Activated T-cell treated with anti-CD3 and anti-CD28 coated beads for 48 hours (primary cell): ENCODE measurements at regions not wholly inside any gene's neighbourhood (a gene's known extent, or its start where the extent isn't known, plus 50 kb on each side); places are given as distances from the start of the nearest gene placed in this dataset.

ENCODE experiments used
- DNase-seq: peaks from one replicate; pipeline ENCODE4 v3.0.0-alpha.2; 2020; ENCODE audit warnings: low read depth

DNA sequence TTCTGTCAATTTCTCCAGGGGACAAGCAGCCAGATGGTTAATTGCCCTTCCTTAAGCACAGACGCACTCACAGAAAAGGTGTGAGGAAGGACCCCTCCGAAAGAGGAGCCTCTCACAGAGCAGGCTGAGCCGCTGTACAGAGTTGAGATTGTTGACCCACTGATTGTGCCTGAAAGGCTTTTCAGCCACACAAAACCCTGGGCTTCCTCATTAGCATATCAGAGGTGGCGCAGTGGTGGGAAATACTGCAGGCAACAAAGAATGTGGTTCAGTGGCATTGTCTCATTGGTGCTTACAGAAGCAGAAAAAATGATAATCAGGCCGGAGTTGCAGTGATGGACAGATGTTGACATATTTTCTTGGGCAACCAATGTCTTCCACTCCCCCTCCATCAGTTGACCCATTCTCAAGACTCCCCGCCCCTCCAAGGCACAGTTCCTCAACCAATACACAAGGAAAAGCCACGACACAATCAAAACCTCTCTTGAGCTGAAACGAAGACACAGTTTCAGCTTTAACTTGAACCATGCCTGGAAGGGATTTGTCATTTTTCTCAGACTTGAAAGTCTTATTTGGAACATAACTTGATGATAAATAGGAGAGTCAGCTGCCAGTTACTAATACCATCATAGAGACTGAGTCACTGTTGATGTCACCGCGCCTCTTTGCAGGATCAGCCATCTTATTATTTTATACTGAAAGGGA lies 53.1 kb downstream of the ATXN3L start:
- DNase-seq = peak; percentile 4

DNA sequence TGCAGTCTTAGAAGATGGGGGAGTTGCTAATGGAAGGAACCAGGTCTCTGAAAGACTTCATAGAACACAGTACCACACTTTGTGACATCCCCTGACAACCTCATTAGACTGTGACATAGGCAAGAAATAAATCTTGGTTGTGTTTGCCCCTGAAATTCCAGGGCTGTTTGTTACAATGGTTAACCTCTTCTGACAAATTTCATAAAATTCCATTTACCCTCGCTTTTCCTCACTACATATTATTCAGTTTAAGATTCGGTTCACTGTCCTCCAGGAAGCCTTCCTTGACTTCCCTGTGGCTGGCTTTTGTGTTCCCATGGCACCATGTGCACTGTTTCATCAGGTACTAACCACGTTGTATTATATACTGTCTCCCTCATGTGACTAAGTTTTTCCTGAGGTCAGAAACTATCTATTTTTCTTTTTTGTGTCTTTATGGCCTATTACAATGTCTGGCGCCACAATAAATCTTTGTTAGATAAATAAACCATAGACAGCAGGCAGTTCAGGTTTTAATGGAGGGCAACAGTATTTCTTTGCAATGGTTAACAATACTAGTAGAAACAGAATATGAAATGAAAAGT lies 54.2 kb downstream of the ATXN3L start:
- no peak for DNase-seq

DNA sequence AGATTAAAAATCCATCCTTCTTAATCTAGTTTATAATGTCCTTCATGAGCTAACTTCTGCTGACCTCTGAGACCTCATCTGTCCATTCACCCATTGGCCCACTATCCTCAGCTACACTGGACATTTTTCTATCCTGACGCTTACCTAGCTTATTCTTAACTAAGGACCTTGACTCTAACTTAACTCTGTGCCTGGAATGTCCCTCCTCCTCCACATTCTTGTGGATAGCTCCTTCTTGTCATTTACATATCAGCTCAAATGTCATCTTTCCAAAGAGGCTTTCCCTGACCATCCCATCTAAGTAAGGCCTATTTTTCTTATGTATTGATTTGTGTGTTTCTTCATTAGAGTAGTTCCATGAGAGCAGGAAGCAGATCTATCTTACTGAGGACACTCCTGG lies 54.7 kb downstream of the ATXN3L start:
- DNase-seq = no peak

DNA sequence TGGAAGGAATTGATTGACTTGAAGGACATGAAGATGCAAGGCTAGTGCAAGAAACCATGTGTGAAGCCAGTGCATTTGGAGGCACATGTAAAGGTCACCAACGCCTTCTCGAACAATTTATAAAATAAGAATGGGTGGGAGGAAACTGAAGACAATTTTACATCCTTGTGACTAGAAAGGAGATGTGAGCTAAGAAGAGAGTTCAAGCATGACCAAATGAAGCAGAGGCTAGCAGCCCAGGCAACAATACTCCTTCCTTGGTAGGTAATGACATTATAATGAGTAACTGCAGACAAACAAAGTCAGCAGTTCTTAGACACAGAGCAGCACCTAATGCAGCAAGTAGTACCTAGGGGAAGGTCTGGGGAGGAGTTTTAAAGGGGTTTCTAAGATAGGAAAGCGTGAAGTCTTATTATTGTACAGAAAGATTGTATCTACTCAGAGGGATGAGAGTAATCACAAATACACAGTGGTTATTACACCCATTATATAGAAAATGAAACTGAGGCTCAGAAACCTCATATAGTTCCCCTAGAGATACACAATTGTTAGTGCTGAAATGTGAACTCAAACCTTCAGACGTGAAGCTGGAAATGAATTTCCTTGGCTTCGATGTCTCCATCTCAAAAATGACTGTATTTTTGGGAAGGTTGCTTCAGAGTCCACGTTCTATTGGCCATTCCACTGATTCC lies 56.1 kb downstream of the ATXN3L start:
- DNase-seq = no peak

DNA sequence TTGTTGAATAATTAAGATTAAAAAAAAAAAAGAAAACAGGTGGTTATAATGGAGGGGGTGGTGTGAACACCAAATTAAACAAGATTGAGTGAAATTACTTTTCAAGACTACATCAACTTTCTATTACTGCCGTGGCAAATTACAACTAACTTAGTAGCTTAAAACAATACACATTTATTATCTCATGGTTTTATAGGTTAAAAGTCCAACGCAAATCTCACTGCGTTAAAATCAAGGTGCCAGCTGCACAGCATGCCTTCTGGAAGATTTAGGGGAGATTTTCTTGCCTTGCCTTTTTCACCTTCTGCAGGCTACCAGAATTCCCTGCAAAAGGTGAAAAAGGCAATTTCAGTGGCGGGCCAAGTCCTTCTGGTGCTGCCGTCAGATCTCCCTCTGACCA lies 58.5 kb downstream of the ATXN3L start:
- DNase-seq = no peak

DNA sequence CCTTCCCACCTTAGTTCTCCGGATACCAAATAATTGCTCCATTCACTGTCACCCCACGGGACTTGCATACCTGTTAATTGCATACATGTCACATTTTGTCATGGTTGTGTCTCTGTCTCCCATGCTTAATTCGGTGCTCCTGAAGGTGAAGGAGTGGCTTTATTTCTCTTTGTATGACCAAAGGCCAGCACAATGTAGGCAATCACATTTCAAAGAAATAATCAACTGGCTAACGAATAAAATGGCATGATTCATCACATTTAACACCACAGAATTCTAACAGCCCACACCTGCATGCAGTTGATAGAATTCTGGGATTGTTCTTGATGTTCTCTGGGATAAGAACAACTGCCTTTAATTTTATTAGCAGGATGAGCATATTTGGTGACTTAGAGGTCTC lies 59.3 kb downstream of the ATXN3L start:
- DNase-seq = no peak

DNA sequence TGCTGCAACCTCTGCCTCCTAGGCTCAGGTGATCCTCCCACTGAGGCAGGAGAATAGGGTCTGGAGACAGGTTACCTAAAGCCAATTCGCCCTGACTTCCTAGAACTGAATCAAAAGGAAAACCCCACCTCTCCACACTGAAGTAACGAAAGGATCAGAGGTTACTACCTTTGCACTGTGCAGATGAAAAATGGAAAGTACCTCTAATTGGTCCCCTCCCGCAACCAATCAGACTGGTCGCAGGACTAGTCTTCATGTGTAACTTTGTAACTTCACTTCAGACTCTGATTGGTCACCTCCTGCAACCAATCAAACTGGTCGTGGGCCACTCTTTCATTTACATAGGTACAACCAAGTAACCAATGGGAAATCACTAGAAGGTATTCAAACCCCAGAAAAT lies 61.1 kb downstream of the ATXN3L start:
- DNase-seq = no peak

DNA sequence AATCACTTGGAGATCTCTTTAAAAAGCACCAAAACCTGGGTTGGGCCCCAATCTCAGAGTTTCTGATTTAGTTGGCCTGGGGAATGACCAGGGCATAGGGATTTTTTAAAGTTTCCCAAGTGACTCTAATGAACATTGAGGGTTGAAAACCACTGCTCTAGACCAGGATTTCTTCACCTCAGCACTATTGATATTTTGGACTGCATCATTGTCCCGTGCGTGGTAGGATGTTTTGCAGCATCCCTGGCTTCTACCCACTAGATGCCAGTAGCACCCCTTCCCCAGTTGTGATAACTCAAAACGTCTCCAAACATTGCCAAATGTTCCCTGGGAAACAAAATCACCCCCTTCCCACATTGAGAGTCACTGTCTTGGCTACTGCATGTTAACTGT lies 61.8 kb downstream of the ATXN3L start:
- no peak for DNase-seq

DNA sequence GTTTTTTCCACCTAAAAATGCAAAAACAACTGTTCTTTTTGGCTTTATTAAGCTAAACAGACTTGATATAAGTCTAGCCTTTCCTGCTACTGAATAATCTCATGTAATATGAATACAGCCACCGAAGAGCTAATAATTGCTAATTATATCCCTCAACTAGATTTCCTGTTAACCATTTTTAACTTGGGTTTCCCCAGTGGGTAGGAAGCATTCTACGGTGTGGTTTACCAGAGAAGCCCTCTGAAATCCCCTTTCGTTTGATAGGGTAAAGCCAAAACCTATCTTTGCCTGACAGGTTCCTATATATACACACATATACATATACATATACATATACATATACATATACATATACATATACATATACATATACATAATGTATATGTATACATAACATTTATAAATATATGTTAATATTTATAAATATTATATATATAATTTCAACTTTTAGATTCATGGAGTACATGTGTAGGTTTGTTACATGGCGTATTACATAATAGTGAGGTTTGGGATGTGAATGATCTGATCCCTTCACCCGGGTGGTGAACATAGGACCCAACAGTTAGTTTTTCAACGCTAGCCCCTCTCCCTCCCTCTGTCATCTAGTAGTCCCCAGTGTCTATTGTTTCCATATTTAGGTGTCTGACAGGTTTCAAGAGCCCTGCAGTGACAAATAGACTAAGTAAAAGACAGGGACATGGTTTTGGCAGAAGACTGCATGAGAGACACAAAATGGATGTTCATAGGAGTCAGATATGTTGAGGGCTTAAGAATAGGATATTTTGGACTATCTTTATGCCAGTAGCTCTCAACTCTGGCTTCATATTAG lies 62.4 kb downstream of the ATXN3L start:
- no peak for DNase-seq

DNA sequence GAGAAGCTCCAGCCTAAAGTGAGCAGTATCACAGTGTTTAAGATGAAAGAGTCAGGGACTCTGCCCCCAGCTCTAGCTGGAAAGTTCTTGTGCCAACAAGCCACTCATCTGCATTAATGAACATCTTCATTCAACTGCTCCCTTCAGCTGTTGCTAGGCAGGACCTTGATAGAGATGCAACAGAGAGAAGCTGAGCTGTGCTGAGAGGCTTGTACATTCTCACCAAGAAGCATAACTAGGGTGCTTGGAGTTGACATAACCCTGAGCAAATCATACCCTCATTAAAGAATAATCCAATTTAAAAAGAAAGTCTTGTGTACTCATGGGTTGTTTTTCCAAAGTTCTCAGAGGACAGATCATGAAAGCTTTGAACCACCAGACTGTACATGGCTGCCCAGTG lies 63.2 kb downstream of the ATXN3L start:
- DNase-seq = no peak

DNA sequence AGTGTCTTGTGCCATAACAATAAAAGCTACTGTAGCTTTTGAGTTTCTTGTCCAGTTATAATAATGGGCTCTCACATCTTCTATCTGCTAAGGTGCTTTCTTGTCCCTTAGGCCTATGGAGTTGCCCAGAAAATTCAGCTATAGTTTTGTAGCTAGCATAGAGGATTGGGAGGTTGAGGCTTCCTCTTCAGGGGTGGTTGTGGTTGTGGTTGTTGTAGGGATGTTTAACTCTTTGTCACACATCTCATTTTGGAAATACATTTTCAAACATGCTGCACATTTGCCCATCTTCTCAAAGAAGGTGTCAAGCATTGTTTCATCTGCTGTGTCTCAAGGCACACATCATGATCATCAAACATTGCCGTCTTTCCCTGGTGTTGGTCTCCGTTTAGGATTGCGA lies 65.0 kb downstream of the ATXN3L start:
- DNase-seq = no peak

DNA sequence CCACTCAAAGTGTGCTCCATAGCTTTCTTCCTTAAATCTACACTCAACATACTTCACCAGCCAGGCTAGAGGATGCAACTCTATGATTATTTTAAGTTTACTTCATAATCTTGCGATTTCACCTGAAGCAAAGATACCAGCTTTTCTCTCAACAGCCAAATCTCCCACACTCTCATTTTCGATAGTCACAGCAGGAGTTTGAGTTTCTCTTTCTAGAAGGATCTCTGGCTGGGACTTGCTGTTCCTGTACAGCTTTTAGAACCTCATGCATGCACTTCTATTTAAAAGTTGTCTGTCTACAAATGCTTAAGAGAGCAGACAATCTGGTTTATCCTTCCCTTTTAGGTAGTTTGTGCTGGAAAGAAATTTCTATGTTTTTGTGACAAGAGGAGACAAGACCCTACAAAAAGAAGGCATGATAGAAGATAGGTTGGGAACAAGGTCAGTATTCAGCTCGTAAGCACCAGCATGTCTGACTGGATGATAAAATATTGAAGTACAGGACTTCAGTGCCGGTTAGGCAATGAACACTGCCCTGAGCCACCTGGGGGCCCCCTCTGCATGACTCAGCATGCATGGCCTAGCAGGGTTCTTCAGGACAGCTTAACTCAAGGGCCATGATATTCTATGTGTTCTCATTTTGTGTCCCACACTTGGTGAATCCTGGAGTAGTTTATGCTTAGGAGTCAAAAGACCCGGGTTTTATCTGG lies 65.6 kb downstream of the ATXN3L start:
- no peak for DNase-seq

DNA sequence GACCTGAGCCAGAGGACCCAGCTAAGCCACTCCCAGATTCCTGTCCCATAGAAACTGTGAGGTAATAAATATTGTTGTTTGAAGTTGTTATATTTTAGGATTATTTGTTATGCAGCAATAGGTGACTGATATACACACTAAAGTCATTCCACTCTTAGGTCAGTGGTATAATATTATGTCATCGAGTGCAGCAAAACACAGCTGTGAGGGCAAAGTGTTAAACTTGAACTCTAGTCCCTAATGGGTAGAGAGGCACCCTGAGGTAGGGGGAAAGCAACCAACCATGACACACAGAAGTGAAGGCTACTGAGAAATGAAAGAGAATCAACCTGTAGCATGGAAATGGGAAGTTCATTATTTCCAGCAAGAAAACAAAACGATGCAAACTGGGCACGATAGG lies 66.6 kb downstream of the ATXN3L start:
- DNase-seq = no peak

DNA sequence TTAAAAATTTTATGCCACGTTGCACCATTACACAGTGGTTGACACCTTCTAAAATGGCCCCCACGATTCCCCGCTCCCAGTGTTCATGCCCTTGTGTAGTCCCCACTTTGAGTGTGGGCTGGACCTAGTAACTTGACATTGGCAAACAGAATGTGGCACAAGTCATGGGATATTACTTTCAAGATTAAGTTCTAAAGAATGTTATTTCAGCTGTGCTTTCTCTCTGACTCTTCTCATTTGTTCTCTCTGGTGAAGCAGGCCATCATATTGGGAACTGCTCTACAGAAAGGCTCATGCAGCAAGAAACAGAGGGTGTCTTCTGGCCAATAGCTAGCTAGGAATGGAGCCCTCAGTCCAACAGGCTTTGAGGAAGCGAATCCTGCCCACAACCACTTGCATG lies 67.1 kb downstream of the ATXN3L start:
- no peak for DNase-seq

DNA sequence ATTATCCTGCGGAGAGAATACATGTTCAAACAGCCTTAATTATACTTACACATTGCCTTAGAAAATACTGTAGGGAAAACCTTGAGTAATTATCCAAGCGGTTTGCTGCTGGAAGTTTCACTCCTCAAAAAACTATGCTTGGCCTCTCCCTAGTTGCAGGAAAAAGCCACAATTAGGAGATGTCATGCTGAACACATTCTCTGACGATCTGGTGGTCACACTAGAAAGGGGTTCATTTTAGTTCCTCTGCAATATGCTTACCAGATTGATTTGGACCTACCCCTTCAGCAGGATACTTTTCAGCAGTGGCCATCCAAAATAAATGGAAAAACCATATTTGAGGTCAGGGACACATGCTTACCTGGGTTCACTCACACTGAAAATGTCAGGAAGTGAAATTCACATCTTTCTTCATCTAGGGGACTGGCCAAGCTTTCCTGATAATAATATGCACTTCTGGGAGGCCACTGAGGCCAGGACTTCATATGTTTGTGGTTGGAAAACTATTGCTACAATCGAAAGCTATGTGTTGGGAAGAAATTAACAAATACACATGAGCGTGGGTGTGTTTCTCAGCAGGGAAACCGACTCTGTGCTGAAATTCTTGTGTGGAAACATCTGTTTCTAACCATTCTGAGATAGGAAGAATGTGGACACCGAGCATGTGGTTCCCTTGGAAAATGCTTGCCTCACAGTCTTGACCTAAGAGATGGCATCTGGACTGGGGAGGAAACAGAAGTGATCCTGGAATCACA lies 68.8 kb downstream of the ATXN3L start:
- no peak for DNase-seq

DNA sequence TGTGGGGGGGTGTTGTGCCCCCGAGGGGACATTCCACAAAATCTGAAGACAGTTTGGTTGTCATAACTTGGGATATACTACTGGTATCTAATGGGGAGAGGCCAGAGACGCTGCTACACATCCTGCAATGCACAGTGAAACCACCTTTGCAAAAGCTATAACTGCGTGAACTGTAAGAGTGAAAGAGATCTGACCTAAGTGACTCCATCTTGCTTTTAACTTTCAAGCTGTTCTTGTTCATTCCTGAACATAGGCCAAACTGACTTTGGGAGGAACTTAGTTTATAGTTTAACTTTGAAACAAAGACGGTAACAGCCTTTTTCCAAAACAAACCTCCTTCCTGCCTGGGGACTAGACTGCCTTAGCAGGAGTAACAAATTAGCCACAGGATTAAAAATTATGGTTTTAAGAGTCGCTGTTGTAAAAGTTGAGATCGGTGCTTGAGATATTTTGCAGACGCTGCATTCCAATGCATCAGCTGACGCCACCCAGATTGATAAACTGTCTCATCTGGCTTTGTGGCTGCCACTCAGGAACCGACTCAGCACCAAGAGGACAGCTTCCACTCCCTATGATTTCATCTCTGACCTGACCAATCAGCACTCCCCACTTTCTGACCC lies 70.9 kb downstream of the ATXN3L start:
- DNase-seq = no peak

DNA sequence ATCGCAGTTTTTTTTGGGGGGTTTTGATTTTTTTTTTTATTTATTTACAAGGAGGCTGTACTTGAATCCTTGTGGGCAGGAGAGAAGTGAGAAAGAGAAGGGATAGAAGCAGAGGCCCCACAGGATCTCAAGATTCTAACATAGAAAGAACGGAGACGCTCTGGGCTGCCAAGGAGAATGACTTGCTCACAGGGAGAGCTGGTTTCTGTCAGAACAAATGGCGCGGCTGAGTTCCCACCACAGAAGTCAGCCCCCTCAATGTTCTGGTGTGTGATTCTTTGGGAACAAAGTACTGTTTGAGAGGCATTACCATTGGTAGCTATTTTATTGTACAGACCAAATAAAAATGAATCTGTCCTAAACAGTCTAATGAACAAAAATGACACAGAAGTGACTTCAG lies 80.6 kb downstream of the ATXN3L start:
- no peak for DNase-seq

DNA sequence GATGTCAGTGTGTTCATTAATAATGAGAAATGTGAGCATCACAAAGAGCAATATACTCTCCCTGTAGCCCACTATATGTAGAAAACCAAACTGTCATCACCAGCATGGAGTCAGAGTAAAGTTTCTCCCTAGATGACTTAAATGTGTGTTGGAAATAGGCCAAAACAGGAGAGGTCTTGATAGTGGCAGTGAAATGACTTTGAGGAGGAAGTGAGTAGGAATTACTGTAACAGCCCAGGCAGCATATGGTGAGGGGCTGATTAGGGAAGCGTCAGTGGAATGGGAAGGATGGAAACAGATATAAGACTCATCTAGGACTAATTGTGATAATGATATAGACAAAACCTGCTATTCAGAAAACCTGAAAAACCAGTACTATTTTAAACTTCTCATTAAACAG lies 83.9 kb downstream of the ATXN3L start:
- no peak for DNase-seq

DNA sequence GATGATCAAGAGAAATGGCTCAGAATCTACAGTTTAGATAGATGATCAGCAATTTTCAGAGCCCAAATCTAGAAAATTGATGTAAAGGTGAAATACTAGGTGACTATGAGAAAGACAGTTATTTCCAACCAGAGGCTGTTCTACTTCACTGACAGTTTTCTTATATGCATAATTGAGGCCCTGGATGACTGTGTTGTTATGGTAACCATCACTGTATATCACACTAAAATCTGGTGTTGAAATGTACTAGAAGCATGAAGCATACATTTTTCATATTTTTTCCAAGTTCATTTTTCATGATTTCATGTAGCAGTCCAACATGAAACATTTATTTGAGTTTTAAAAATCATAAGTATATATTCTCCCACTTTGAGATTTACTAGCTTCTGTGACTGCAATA lies 87.4 kb downstream of the ATXN3L start:
- no peak for DNase-seq

DNA sequence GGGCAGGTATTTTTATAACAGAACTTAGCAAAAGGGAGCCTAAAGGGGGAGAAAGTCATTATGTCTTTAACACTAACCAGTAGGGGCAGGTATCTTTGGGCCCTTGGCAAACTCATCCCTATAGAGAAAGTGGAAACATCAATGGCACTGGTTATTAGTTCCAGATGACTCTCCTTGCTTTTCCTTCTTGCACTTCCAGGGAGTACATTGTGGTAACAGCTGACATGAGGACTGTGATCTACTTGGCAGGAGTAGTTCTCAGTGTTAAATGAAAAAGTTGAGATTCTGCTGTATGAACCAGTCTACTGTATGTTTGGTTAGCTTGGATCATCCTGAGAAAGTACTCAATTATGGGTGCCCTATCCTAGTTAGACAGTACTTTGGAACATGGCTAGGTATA lies 93.6 kb downstream of the ATXN3L start:
- DNase-seq = no peak
